ENCODE measurements at regions not wholly inside any gene's neighbourhood (a gene's known extent, or its start where the extent isn't known, plus 50 kb on each side); places are given as distances from the start of the nearest gene placed in this dataset.

DNA sequence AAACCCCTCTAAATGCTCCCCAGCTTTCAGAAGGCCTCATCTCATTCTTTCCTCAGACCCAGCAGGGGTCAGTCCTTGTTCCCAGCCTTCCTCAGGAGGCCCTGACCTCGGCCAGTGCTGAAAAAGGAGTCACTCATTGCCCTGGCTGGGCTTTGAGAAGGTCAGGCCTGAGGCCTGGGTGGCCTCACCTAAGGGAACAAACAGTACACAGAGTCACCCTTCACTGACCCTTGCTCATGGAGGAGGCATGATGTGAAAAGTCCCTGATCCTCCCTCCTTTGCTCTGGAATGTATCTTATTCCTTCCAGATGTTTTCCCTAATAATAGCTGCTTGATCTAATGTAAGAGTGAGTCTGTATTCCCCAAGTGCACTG lies 117.7 kb upstream of the SLC44A3 start:
- Mint-ChIP-seq H3K4me3 (no peak overlapping the region), H3K27me3 (no peaks in the 10 kb centered on the region), H3K4me1 (no peaks in the 10 kb centered on the region), H3K36me3 (peaks cover 5% of the 10 kb centered on the region), H3K27ac (no peak overlapping the region), H3K9me3 (no peaks in the 10 kb centered on the region)

DNA sequence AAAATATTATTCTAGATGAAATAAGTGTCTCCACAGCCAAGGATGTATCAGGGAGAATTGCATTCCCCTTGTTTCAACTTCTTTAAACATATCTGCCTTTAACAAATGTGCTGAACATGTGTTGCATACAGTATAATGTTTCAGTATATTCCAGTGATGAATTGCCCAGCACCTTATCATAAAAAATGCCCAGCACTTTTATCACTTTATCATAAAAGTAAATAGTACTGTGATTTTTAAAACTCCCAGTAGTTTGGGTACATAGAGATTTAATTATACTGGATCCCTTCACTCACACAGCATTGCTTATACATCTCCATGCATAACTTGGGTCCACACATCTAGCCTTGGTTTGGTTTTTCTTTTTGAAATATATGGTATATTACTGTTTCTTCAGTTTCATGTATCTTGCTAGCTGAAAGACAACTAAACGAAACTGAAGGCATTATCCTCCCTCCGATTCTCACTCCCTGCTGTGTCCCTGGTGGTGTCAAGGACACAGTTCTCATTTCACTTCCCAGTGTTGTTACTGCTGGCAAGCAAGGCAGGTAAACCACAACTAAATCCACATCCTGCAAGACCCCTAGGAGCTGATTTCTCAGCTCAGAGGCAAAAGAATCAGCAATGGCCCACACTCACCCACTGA lies 118.2 kb upstream of the SLC44A3 start:
- no peaks in the 10 kb centered on the region for H3K27me3 Mint-ChIP-seq
- H3K27ac Mint-ChIP-seq: no peak overlapping the region
- H3K9me3 Mint-ChIP-seq: no peaks in the 10 kb centered on the region
- H3K4me3 Mint-ChIP-seq: no peak overlapping the region
- peaks cover 5% of the 10 kb centered on the region for H3K36me3 Mint-ChIP-seq
- no peaks in the 10 kb centered on the region for H3K4me1 Mint-ChIP-seq

DNA sequence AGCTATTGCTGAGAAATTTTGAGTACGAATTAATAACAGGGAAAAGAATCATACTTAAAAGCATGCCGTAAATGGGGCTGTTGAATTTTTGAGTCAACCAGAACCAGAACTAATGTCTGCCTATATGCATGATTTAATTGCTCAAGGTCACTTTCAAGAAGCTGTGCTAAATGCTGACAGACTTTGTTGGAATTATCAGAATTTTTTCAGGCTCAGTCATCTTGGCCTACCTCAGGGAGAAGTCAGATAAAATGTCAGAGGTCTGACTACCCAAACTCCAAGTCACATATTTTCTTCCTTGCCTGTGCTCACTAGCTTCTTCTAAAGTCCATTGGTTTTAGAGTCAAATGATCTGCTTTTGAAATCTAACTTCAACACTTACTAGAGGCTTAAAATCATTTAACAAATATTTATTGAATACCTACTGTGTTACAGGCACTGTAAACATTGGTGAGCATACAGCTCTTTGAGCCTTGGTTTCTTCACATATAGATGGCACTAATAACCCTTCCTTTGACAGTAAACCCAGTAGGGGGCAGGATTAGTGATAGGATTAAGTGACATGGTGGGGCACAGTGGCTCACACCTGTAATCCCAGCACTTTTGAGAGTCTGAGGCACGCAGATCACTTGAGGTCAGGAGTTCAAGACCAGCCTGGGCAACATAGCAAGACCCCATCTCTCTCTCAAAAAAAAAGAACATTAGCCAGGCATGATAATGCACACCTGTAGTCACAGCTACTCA lies 121.2 kb upstream of the SLC44A3 start:
- Mint-ChIP-seq H3K27me3 (peaks cover 8% of the 10 kb centered on the region), H3K27ac (no peak overlapping the region), H3K4me3 (no peak overlapping the region)

DNA sequence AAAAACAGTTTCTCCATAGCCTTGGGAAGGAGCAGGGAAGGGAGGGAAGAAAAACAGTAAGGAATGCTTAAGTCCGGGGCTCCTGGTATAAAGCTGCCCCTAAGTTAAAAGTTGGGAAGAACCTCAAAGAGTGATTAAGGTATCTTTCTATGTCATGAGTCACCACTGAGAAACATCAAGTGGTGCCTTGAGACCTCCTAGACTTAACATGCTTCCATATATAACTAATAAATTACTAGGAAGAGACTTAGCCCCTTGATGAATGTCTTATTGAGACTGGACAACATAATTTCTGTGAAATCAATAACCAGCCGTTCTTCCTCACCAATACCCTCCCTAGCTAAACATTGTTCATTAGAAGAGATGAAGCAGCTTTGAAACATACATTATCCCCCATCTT lies 121.8 kb upstream of the SLC44A3 start:
- Mint-ChIP-seq H3K4me3 (no peak overlapping the region), H3K27ac (no peak overlapping the region), H3K27me3 (peaks cover 10% of the 10 kb centered on the region), H3K36me3 (peaks cover 5% of the 10 kb centered on the region), H3K4me1 (no peaks in the 10 kb centered on the region), H3K9me3 (no peaks in the 10 kb centered on the region)

More for the DNA sequence above, 121.2 kb upstream of the SLC44A3 start:
- Mint-ChIP-seq H3K4me1 (no peaks in the 10 kb centered on the region), H3K36me3 (peaks cover 5% of the 10 kb centered on the region), H3K9me3 (no peaks in the 10 kb centered on the region)

DNA sequence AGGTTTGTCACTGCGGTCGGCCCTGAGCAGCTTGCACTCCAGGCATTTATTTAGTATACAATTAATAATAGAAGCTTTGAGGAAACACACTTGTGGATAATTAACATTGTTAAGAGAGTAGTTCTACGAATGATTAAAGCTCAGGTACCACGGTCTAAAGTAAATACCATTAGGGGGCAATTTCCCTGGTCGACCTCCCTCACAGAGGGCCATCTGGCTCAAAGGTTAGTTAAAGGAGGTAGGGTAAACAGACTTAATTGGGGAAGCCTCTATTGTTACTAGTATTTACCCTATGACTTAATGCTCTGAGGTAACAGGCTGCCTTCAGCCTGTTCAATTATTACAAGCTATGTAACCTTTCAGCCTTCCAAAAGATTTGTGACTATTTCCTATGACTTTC lies 122.3 kb upstream of the SLC44A3 start:
- no peaks in the 10 kb centered on the region for H3K4me1 Mint-ChIP-seq
- no peak overlapping the region for H3K27ac Mint-ChIP-seq
- H3K9me3 Mint-ChIP-seq: no peaks in the 10 kb centered on the region
- peaks cover 10% of the 10 kb centered on the region for H3K27me3 Mint-ChIP-seq
- peaks cover 5% of the 10 kb centered on the region for H3K36me3 Mint-ChIP-seq
- no peak overlapping the region for H3K4me3 Mint-ChIP-seq

DNA sequence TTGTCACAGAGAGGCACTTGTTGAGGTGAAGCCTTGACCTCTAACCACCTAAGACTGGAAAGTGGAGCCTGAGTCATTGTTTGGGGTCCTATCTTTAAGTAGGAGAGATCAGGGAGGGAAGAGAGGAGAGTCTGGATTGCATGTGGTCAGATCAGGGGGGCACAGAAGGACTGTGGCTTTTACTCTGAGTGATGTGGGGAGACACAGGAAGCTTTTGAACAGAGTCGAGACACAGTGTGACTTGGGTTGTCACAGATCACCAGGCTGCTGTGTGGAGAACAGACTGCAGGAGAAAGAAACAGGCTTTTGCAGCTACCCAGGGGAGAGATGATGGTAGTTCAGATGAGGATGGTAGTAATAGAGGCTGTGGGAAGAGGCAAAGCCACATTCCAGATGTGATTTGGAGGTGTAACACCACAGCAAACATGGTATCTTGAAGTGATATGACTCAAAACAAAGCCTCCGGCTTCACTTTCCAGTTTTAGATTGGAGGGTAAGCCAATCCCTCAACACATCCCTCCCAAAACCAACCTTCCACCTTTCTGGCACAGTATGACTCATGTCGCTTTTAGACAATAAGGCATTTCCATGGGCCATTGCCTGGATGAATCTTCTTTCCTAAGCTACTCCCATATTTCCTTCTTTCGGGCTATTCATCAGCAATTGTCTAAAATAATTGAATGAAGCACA lies 125.8 kb upstream of the SLC44A3 start:
- Mint-ChIP-seq H3K27ac (no peak overlapping the region), H3K36me3 (no peaks in the 10 kb centered on the region), H3K4me3 (no peak overlapping the region), H3K27me3 (peaks cover 10% of the 10 kb centered on the region), H3K9me3 (peaks cover 0 to 3% (median 0%) of the 10 kb centered on the region in 3 donors), H3K4me1 (no peaks in the 10 kb centered on the region)

DNA sequence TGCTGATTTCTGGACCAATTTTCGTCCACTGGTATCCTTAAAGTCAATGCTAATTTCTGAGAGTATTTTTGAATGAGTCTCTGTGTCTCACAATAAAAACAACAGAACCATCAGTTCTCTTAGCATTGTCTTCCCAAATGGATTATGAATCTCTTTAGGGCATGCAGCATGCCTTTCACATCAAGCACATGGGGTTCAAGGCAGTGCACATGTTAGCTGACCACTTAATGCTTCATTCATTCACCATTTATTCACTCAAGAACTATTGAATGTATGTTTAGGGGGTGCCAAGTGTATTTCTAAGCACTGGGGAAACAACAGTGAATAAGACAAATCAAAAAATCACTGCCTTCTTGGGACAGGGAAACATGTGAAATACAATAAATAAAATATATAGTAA lies 126.7 kb upstream of the SLC44A3 start:
- Mint-ChIP-seq H3K9me3 (peaks cover 0 to 3% (median 0%) of the 10 kb centered on the region in 3 donors), H3K4me3 (no peak overlapping the region), H3K27ac (no peak overlapping the region), H3K27me3 (peaks cover 10% of the 10 kb centered on the region), H3K36me3 (no peaks in the 10 kb centered on the region), H3K4me1 (no peaks in the 10 kb centered on the region)

DNA sequence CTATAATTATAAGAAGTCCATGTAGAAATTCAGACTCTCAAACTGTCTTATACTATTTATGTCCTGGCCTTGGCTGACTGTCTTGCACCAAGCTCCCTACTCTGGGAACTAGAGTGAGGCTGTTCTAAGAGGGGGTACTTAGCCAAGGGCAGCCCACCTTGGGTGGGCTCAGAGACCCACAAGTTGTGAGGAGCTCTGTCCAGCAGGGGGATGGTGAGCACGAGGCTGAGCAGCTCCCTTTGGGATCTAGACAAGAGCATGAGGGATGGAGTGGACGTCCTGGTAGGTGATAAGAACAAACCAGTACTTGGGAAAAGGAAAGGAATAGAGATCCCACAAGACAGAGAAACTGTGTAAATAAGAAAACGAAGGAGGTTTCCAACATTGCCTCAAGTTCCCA lies 127.1 kb upstream of the SLC44A3 start:
- Mint-ChIP-seq H3K27me3 (peaks cover 10% of the 10 kb centered on the region), H3K27ac (no peak overlapping the region), H3K36me3 (no peaks in the 10 kb centered on the region), H3K9me3 (peaks cover 0 to 3% (median 0%) of the 10 kb centered on the region in 3 donors), H3K4me1 (no peaks in the 10 kb centered on the region), H3K4me3 (no peak overlapping the region)

DNA sequence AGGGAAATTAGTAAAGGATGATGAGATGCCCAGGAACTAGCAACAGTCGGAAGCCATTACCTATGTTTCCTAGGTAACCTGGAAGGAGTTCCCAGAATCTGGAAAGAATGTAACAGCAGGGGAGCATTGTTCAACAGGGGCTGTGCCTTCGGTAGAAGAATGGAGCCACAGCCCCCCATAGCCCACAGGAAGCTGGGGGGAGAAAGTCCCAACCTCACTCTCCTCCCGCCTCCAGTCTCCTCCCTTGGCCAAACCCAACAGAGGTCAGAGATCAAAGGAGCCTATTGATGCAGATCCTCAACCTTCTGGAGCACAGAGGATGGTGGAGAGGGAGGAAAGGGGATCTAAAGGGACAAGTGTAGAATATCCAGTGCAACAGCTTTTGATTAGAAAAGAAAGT lies 131.5 kb upstream of the SLC44A3 start:
- Mint-ChIP-seq H3K36me3 (no peaks in the 10 kb centered on the region), H3K4me1 (no peaks in the 10 kb centered on the region), H3K27me3 (peaks cover under 1% of the 10 kb centered on the region), H3K27ac (no peak overlapping the region), H3K4me3 (no peak overlapping the region), H3K9me3 (peaks cover 0 to 3% (median 1%) of the 10 kb centered on the region in 3 donors)

DNA sequence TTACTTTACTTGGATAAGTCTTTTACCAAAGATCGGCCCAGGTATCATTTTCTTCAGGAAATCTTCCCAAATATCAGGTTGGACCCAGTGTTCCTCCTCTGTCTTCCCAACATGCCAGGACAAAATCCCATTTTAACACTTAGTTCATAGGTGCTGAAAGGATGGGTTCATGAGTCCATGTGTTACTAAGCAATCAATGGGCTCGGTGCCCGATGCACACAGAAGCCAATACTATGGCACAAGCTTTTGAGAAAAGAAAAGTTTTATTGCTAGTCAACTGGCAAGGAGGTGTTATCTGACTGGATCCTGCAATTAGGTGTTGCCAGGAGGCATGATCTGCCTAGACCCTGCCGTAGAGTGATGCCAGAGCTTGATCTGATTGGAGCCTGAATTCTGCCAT lies 133.3 kb upstream of the SLC44A3 start:
- Mint-ChIP-seq H3K27ac (no peak overlapping the region), H3K27me3 (peaks cover 6% of the 10 kb centered on the region), H3K4me3 (no peak overlapping the region), H3K36me3 (no peaks in the 10 kb centered on the region), H3K9me3 (peaks cover 0 to 3% (median 1%) of the 10 kb centered on the region in 3 donors), H3K4me1 (no peaks in the 10 kb centered on the region)

DNA sequence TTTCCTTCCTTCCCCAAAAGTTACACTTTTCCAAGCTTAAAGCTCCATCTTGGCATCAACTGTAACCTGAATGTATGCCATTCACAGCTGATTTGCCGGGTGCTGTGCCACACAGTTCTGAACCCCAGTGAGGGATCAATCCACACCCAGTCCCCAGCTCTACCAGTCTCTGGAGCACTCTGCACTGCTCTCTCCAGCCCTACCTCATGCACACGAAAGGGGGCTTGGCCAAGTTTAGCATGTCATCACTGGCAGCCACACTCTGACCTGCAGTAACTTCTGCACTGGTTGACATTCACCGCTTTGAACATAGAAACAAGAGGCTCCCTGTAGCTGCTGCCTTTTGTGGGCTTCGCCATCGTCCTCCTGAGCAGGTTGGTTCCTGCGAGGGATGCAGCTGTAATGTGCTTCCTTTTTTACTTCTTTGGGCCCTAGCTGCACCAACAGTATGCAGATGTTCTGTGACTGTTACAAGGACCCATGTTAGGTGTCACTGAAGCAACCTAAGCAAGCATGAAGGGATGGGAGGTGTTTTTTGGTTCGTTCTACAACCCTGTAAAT lies 135.4 kb upstream of the SLC44A3 start:
- Mint-ChIP-seq H3K9me3 (peaks cover 0 to 1% (median 0%) of the 10 kb centered on the region in 3 donors), H3K27me3 (peaks cover 6% of the 10 kb centered on the region), H3K36me3 (no peaks in the 10 kb centered on the region), H3K4me1 (no peaks in the 10 kb centered on the region), H3K4me3 (no peak overlapping the region), H3K27ac (peak overlapping the region in 1 of 3 donors; percentile 64)

DNA sequence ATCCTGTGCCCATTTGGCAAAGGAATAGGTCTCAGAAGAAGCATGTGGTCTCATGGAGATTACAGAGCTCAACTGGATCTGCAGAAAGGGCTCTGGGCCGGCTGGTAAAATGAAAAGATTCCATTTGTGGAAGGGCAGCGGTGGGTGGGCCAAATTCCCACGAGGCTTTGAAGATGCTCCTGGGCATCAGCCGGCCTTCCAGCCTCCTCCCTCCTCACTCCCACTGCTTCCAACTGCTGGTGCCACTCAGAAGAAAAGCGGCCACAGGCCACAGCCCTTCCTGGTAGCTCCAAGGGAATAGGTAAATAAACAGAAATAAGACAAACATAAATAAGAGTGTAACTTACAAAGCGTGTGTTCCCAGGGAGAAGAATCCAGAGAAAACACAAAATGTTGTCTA lies 136.3 kb upstream of the SLC44A3 start:
- Mint-ChIP-seq H3K27ac (no peak overlapping the region), H3K36me3 (no peaks in the 10 kb centered on the region), H3K27me3 (peaks cover 6% of the 10 kb centered on the region), H3K4me1 (no peaks in the 10 kb centered on the region), H3K4me3 (no peak overlapping the region), H3K9me3 (peaks cover 0 to 1% (median 0%) of the 10 kb centered on the region in 3 donors)

DNA sequence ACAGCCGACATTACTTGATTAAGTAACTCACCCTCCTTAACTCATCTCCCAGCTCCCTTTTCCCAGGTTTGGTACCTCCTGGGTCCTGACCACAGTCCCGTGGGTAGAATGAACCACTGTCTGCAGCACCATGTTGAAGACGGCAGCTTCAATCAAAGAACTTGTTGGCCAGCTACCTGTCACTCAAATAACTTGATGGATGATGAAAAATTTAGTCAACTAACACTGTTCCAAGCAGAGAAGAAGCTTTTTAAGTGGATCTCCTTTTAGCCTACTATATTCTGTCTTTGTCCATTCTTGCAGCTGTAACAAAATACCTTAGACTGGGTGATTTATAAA lies 138.4 kb upstream of the F3 start:
- Mint-ChIP-seq H3K4me3 (no peak overlapping the region), H3K9me3 (no peaks in the 10 kb centered on the region), H3K27ac (no peak overlapping the region), H3K27me3 (peaks cover 9% of the 10 kb centered on the region), H3K4me1 (no peaks in the 10 kb centered on the region), H3K36me3 (no peaks in the 10 kb centered on the region)

DNA sequence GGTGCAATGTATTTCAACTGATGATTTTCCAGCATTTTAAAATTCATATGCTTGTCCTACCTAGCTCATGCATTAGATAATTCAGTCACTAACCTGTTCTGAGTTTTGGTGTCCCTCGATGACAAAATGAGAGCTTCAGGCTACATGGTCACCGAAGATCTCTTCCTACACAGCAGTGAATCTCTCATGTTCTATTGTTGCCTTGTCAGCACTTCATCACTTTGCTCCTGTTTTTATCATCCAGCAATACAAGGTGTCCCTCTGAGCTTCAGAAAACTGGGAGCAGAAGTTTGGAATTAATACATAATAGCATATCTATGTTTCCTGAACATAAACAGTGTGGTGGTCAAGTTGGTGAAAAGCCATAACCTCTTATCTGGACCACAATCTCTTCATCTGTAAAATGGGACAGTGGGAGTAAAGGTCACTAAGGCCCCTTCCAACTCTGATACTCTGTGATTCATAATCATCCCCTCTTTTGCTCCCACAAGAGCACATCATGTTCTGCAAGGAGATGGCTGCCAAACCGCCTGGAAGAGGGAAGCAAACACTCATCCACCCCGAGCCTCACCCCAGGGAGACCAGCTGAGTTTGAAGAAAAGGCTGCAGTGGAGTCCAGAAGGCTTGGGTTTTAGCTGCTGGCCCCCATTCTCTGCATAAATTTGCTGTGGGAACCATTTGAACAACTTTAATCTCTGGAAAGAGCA lies 137.9 kb upstream of the F3 start:
- H3K36me3 Mint-ChIP-seq: no peaks in the 10 kb centered on the region
- H3K9me3 Mint-ChIP-seq: no peaks in the 10 kb centered on the region
- H3K4me1 Mint-ChIP-seq: no peaks in the 10 kb centered on the region
- peaks cover 9% of the 10 kb centered on the region for H3K27me3 Mint-ChIP-seq
- no peak overlapping the region for H3K4me3 Mint-ChIP-seq
- H3K27ac Mint-ChIP-seq: peak overlapping the region in 1 of 3 donors; percentile 10

All from IgD-negative memory B cell (primary cell).